ENCODE measurements at regions not wholly inside any gene's neighbourhood (a gene's known extent, or its start where the extent isn't known, plus 50 kb on each side); places are given as distances from the start of the nearest gene placed in this dataset.
"Not testable (repeated sequence)": the region's sequence is repeated elsewhere in the genome, so short reads cannot be mapped to it uniquely, and the experiment has no call there.

DNA sequence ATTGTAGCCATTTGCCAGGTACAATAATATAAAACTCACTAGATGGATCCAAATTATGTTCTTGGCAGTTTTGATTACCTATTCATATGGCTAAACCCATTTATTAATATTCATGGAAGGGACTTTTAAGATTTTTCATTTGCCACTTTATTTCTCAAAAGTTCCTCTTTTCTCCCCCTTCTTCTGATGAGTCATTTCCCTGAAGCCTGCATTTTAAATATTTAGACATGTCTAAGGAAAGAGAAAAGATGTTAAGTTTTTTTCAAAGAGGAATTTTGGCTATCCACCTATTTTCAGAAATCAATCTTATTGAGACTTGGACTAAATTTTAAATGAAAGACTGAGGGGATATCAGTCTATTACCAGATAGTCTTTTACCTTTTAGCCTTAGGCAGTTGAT is 1189.4 kb downstream of the EFNA5 start:
- no peak for DNase-seq (ENCODE audit: low read depth in 2 of 3, low spot score in 2 of 3)

DNA sequence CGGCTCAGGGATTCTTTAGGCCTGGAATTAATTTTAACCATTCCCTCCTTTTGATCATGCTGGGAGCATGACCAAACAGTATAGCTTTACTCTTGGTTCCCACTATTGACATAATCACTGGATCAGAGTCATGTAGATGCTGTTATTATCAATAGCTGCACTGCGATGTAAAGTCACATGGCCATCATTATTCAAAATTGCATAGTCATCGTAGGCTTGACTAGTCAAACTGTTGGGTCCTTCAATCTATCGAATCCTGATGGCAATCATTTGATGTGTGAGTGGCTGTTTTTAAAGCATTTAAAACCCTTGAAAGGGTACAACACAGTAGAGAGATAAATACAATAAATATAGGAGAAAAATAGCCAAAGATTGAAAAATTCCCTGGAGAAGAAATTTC is 1194.1 kb downstream of the EFNA5 start:
- no peak for DNase-seq (ENCODE audit: low read depth in 2 of 3, low spot score in 2 of 3)

DNA sequence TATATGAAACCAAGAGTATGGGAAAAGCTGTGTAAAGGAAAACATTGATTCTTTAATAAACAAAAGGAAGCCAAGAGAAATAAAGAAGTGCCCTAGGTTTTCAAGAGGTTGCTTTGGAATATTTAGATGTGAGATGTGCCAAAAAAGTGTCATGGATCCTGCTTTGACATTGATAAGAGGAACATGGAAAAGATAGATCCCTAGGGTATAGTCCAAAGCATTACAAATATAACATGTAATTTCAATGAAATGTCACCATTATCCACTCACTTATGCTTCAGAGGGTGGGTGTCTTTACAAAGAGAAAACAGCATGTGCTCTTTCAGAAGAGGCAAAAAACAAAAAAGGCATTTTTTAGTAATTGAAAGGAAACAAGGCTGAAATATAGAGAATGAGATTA is 1196.7 kb downstream of the EFNA5 start:
- no peak for DNase-seq (ENCODE audit: low read depth in 2 of 3, low spot score in 2 of 3)

DNA sequence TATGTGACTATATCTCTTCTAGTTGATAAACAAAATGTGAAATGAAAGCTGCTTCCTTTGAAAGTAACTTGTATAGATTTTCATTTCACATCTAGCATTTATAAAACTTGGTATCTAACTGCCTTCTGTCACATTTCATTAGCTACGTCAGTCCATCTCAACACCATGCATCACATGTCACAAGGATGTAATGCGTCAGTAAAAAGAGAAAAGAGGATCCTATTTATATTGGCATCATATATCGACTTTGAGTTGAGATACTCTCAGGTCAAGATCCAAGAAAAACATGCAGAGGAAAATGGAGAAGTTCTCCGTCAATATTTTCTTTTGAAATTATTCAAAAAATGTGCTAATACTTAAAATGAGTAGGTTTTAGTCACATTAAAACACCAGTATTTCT is 1211.2 kb downstream of the EFNA5 start:
- DNase-seq (ENCODE audit: low read depth in 2 of 3, low spot score in 2 of 3) = no peak

DNA sequence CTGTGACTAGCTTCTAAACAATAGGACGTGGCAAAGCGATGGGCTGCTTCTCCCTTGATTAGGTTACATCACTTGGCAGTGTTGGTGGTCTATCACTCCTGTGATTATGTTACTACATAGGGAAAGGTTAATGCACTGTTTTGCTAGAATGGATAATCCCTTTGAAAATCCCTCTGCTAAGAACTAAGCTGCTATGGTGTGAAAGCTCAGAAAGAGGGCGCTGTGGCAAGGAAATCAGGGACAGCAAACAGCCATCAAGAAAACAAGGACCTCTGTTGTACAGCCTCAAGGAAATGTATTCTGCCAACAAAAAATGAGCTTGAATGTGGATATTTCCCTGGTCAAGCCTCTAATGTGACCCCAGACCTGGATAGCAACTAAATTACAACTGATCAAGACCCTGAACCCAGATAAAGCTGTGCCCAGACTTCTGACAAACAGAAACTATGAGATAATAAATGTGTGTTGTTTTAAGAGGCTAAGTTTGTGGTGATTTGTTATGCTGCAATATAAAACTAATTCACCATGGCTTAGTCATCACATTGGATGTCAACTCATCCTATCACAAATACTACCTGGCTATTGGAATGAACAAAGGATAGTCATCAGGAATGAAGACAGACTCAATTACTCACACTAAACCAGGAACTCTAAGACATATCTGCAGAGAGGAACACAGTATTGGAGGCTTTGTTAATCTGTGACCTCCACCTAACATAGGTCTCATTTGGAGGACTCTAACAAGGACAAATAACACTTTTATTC is 1215.9 kb downstream of the EFNA5 start:
- no peak for DNase-seq (ENCODE audit: low read depth in 2 of 3, low spot score in 2 of 3)

DNA sequence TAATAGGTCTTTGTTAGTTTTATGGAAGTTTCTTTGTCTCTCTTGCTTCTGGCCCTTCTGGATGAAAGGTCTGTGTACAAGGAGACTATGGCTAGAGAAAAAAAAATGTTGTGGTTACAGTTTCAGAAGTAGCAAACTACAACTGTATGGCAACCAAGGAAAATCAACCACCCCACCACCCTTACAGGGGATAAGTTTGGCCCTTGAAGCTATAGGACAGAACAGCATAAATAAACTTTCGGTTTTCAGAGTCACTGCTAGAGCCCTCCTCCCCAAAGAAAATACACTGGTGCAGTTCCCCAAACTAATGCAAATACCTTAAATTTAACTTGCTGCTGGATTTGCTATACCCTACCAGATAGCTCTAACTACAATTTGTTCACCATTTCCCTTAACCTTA is 1216.7 kb downstream of the EFNA5 start:
- DNase-seq (ENCODE audit: low read depth in 2 of 3, low spot score in 2 of 3) = no peak

DNA sequence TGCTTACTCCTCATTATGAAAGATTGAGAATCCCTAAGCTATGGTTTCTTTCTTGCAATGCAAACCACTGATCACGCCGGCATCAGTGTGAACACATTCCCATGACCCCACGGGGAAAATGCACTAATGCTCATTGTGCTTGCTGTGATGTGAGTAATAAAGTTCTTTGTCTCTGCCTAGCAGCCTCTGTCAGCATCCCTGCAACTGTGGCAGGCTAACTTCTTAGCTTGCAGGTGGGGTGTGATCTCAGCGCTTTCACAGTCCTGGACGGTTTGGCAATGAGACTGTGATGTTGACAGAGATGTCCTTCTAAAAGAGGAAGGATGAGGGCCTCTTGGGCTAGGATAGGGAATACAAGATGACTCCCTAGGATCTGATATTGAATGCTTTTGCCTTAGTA is 1218.7 kb downstream of the EFNA5 start:
- DNase-seq (ENCODE audit: low read depth in 2 of 3, low spot score in 2 of 3) = no peak

DNA sequence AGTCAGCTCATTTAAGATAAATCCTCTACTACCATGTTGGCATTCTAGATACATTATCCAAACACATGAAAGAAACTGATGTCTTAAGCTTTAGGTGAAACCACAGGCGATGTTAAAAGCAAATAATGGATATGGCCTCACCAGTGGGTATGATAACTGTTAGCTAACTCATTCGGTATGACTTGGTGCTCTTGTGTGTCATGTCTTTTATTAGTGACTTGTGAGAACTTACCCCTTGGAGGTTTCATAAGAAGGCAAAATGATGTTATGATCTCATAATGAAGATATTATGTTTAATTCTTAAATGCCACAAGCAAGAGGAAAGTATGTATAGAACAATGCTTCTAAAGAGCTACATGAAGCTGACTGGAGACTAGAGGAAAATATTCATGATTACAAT is 1227.0 kb downstream of the EFNA5 start:
- DNase-seq (ENCODE audit: low read depth in 2 of 3, low spot score in 2 of 3) = no peak

DNA sequence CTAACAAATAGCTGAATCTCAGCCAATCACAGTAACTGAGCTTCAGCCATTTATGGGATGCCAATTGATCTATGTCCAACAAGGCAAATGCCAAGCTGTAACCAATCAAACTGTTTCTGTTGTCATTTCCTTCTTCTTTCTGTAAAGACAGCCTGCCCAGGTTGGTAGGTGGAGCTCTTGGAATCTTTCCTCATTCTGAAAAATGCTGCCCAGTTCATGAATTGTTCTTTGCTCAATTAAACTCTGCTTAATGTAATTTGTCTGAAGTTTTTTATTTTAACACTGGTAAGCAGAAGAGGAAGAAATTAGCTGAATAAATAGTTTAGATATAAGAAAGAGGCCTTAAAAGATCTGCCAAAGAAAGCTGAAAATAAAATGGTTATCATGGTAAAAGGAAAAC is 1235.6 kb downstream of the EFNA5 start:
- DNase-seq (ENCODE audit: low read depth in 2 of 3, low spot score in 2 of 3) = no peak

DNA sequence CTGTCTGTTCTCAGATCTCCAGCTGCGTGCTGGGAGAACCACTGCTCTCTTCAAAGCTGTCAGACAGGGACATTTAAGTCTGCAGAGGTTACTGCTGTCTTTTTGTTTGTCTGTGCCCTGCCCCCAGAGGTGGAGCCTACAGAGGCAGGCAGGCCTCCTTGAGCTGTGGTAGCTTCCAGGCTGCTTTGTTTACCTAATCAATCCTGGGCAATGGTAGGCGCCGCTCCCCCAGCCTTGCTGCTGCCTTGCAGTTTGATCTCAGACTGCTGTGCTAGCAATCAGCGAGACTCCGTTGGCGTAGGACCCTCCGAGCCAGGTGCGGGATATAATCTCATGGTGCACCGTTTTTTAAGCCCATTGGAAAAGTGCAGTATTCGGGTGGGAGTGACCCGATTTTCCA is 1240.0 kb downstream of the EFNA5 start:
- DNase-seq (ENCODE audit: low read depth in 2 of 3, low spot score in 2 of 3) = not testable (repeated sequence)

DNA sequence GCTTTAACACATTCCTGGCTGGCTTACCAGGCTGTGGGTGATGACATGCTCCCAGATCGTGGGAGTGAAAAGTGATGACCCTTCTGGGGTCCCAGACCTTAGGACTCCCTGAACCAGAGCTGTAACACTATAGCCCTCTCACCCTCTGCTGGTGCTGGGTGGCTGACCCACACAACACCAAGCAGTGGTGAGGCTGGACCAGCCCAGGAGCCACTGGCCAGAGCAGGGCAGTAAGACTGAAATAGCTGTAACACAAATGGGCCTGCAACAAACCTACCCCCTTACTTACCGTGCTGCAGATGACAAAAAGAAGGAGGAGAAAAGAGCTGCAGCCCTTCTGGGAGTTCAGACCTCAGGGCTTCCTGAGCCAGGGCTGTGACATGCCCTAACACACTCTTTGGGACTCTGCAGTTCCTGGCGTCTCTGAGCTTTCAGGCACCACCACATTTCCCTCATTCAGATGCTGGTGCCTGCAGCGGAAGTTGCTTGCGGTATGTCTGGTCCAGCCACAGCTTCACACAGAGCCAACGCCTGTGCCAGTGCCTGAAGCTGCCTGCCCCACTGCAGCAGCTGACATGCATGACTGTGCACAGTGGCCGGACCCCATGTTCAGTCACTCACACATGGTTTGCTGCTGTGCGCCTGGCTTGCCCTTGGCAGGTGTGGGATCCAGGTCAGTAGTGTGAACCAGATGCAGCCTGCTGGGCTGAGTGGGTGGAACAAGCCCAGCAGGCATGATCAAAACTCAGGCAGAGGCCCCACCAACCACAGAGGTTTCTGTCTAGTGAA is 1247.4 kb downstream of the EFNA5 start:
- no peak for DNase-seq (ENCODE audit: low read depth in 2 of 3, low spot score in 2 of 3)

DNA sequence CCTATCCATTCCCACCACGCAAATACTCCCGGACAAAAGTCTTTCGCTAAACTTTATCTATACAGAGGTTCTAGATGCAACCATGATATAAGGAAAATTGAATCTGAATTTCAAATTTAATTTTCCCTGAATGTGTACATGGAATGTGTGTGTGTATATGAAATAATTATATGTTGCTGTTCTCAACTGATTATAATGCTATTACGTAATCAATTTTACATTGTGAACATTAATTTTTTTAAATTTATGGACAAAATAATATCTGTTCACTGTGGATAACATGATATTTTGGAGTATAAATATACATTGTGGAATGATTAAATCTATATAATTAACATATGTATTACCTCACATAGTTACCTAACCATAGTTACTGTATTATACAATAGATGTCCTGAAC is 1250.6 kb downstream of the EFNA5 start:
- DNase-seq (ENCODE audit: low read depth in 2 of 3, low spot score in 2 of 3) = no peak

DNA sequence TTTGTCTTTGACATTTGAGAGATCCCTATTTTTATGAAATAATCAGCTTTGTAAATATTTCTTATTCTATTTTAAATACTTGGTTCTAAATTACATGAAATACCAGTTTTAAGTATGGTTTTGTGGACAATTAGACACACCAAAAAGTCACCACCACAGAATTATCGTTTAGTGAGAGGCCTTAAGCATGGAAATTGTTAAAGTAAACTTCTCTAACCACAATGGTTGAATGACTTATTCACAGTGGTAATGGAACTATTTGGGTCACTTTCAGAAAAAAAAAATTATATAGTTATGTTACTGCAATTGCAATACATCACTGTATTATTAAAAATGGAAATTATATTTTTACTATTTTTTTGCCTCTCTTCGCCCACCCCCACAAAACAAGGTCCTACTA is 1252.5 kb downstream of the EFNA5 start:
- DNase-seq (ENCODE audit: low read depth in 2 of 3, low spot score in 2 of 3) = no peak

DNA sequence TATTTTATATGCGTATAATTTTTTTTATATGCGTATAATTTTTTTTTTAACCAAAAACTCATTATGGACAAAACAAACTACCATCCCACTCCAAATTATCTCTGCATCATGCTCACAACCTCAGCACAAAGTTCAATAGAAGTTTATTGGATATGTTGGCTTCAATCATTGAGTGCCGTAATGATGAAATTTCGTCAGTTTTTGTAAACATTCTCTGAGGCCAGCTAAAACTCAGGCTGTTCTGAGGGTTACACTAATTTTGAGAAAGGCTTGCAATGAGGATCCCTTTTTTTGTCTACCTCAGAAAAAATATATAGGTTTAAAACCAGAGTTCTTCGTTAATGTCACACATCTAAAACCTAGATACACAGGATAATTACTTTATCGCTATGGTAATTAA is 1253.2 kb downstream of the EFNA5 start:
- DNase-seq (ENCODE audit: low read depth in 2 of 3, low spot score in 2 of 3) = no peak

DNA sequence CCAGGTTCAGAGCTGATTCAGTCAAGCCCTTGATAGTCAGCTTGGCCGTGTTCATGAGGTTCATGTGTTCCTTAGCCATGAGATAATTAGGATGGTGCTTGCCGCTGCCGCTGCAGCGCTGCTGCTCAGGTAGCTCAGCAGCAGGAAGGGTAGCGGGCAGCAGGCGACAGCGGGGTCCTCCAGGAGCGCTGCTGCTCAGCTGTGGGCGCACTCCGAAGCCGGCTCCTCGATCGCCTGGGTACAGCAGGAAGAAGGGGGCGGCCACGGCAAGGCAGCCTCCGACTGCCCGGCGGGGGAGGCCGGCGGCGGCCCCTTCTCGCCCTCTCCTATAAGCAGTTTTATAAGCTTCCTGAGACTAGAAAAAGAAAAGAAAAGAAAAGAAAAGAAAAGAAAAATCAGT is 1253.6 kb downstream of the EFNA5 start:
- DNase-seq (ENCODE audit: low read depth in 2 of 3, low spot score in 2 of 3) = no peak

DNA sequence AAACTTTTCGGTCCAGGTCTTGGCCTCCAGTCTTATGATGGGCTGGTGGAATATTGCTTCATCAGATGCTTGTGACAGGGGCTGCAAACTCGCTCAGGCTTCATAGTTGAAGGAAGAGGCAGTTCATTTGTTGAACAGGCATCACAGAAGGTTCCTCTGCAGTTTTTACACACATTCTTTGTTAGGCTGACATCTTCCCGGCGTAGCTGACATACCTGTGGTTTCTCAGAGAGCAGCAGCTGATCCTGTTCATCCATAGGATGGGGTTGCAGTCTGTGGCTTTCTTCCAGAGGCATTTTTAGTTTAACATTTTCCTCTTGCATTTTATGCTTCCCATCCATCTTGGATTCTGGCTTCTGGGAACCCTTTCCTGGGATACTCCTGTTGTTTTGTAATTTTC is 1255.2 kb downstream of the EFNA5 start:
- no peak for DNase-seq (ENCODE audit: low read depth in 2 of 3, low spot score in 2 of 3)

DNA sequence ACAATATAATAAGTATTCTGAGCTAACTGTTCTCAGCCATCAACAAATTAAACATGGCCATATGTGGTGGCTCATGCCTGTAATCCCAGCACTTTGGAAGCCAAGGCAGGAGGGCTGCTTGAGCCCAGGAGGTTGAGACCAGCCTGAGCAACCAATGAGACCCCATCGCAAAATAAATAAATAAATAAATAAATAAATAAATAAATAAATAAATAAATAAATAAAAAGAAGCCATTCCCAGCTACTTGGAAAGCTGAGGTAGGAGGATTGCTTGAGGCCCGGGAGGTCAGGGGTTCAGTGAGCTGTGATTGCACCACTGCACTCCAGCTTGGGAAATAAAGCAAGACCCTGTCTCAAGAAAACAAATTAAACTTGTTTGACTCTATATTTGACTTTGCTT is 1256.4 kb downstream of the EFNA5 start:
- no peak for DNase-seq (ENCODE audit: low read depth in 2 of 3, low spot score in 2 of 3)

DNA sequence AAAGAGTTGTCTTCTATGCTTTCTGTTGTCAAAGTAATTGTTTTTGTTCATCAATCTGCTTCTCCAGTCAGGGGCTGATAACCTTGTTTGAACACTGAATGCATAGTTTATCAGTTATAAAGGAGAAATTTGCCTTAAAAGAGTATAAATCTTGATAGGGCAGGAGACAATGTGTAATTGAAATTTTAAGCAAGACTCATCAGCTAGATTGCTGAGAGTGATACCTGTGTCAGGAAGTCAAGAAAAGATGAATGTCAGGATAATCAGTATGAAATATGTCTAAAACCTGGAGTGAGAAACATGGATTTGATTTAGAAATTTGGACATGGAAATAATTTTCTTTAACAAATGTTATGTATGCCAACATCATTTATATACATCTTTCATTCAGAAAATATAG is 1258.1 kb downstream of the EFNA5 start:
- DNase-seq (ENCODE audit: low read depth in 2 of 3, low spot score in 2 of 3) = no peak

DNA sequence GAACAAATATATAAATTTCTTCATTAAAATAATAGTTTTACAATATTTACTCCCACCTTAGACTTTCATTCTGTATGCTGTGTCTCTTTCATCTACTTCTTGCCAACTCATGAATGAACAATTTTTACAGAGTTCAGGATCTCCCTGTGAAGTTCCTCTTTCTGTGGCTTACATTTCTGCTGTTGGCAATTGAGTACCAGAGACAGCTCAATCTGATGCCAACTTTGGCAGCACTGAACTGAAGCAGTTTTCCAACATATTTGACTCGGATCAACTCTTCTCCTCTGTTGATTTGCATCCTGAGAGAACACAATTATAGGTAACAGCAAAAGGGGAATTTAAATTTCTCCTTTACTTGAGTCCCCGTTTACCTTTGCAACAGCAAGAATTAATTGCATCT is 1262.2 kb downstream of the EFNA5 start:
- no peak for DNase-seq (ENCODE audit: low read depth in 2 of 3, low spot score in 2 of 3)

DNA sequence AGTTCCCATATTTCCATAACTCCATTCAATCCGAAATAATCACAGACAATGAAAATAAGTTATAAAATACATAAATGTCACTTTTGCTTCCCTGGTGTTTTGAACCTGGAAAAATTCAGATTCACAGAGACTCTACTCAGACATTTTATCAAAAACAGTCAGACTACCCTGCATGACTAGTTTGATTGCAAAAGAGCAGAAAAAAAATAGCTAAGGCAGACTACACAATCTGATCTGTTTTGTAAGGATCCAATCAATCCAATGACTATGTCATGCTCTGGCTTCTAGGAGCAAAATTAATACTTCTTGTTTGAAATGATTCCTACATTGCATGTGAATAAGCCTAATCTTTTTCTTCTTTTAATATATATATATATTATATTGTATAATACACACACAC is 1262.6 kb downstream of the EFNA5 start:
- no peak for DNase-seq (ENCODE audit: low read depth in 2 of 3, low spot score in 2 of 3)

DNA sequence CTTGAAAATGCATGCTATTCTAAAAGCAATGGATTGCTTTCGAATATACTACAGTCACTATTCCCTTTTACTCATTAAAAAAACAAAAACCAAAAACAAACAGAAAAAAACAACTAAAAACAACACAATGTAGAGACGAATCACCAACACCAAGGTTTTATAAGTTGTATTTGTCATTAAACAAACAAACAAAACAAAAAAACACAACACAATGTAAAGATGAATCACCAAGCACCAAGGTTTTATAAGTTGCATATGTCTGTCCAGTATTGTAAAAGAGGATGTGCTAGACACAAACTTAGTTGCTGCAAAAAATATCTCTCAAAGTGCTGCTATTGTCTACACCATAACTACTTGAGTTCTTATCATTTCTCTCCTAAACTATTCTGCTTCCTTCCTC is 1269.2 kb downstream of the EFNA5 start:
- no peak for DNase-seq (ENCODE audit: low read depth in 2 of 3, low spot score in 2 of 3)

DNA sequence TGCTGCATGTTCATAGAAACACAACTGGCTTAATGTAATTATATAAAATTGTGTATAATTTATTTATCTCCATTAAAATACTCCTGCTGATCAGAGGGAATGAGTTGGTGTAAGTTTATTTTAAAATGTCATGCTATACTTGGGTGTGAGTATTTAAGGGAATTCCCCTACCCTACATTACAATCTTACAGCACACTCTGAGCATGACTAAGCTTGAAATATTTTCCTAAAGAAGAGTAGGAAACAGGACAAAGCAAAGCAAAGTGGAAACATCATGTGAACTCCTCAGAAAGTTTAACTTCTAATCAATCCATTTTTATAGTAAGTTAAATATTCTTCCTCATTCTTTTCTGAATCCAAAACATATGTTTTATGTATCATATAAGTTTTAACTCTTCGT is 1271.3 kb downstream of the EFNA5 start:
- no peak for DNase-seq (ENCODE audit: low read depth in 2 of 3, low spot score in 2 of 3)

DNA sequence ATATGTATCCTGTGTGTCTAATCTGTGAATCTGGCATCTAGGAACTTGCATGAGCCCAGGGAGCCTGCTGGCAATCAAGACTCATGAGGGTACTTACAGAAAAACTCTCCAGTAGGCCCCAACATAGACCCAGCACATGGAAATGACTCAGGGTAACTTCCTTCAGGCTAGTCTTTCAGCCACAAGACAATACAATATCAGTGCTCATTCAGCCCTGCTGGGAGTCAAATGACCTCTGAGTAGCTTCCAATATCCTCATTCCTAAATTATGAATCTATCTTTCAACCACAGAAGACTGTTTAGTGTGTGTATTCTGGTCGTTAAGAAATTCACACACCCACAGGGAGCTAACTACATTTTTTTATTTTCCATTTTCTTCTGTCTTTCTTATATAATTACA is 1273.0 kb downstream of the EFNA5 start:
- DNase-seq (ENCODE audit: low read depth in 2 of 3, low spot score in 2 of 3) = no peak
